Kidney glomerular epithelial cell (primary cell): ENCODE measurements at regions not wholly inside any gene's neighbourhood (a gene's known extent, or its start where the extent isn't known, plus 50 kb on each side); places are given as distances from the start of the nearest gene placed in this dataset.

ENCODE experiments used
- DNase-seq: peaks from one replicate; lab custom pipeline; 2025; lab: John Stamatoyannopoulos, UW

GRCh38 chr2:198408171-198408570, 603.8 kb downstream of the PLCL1 start:
- no peak for DNase-seq

GRCh38 chr2:198405311-198405710, 600.9 kb downstream of the PLCL1 start:
- no peak for DNase-seq

- DNase-seq: no peak
Observed at GRCh38 chr2:198401644-198402043, 597.3 kb downstream of the PLCL1 start.

- no peak for DNase-seq
Observed at GRCh38 chr2:198400999-198401398, 596.6 kb downstream of the PLCL1 start.

- no peak for DNase-seq
Observed at GRCh38 chr2:198394208-198394607, 589.8 kb downstream of the PLCL1 start.

GRCh38 chr2:198390670-198391069, 586.3 kb downstream of the PLCL1 start:
- no peak for DNase-seq

- DNase-seq: no peak
Observed at GRCh38 chr2:198387677-198388076, 583.3 kb downstream of the PLCL1 start.

- DNase-seq: no peak
Observed at GRCh38 chr2:198385856-198386255, 581.5 kb downstream of the PLCL1 start.

GRCh38 chr2:198385326-198385725, 580.9 kb downstream of the PLCL1 start:
- no peak for DNase-seq

- DNase-seq: no peak
Observed at GRCh38 chr2:198383392-198383791, 579.0 kb downstream of the PLCL1 start.

- DNase-seq: no peak
Observed at GRCh38 chr2:198382811-198383210, 578.4 kb downstream of the PLCL1 start.

GRCh38 chr2:198376677-198377076, 572.3 kb downstream of the PLCL1 start:
- DNase-seq: no peak

- DNase-seq: no peak
Observed at GRCh38 chr2:198375083-198375410, 570.7 kb downstream of the PLCL1 start.

- DNase-seq: no peak
Observed at GRCh38 chr2:198374375-198375082, 570.1 kb downstream of the PLCL1 start.

- no peak for DNase-seq
Observed at GRCh38 chr2:198371921-198372543, 567.6 kb downstream of the PLCL1 start.

GRCh38 chr2:198371329-198371728, 566.9 kb downstream of the PLCL1 start:
- no peak for DNase-seq

GRCh38 chr2:198368089-198368488, 563.7 kb downstream of the PLCL1 start:
- DNase-seq: no peak

- no peak for DNase-seq
Observed at GRCh38 chr2:198362740-198363139, 558.3 kb downstream of the PLCL1 start.

GRCh38 chr2:198359308-198359707, 554.9 kb downstream of the PLCL1 start:
- no peak for DNase-seq

GRCh38 chr2:198356157-198356556, 551.8 kb downstream of the PLCL1 start:
- DNase-seq: no peak

- DNase-seq: no peak
Observed at GRCh38 chr2:198351647-198352046, 547.3 kb downstream of the PLCL1 start.

GRCh38 chr2:198347946-198348345, 543.6 kb downstream of the PLCL1 start:
- no peak for DNase-seq

- no peak for DNase-seq
Observed at GRCh38 chr2:198347349-198347748, 543.0 kb downstream of the PLCL1 start.

GRCh38 chr2:198343471-198343870, 539.1 kb downstream of the PLCL1 start:
- no peak for DNase-seq
